ENCODE measurements at regions not wholly inside any gene's neighbourhood (a gene's known extent, or its start where the extent isn't known, plus 50 kb on each side); places are given as distances from the start of the nearest gene placed in this dataset.

GRCh38 chr4:44983083-44983482, 256.7 kb upstream of the GNPDA2 start (continued):
- TF ChIP-seq CEBPB (IDR thresholded peaks at IDR 0.05; ENCODE audit: borderline replicate concordance in 1 of 2, low read depth in 2 of 2, low read length in 2 of 2) (no peak), PRDM15 (CRISPR knock-in tag; IDR thresholded peaks at IDR 0.05) (no peak), KDM1A (IDR thresholded peaks at IDR 0.05; ENCODE audit: borderline replicate concordance) (no peak)

DNA sequence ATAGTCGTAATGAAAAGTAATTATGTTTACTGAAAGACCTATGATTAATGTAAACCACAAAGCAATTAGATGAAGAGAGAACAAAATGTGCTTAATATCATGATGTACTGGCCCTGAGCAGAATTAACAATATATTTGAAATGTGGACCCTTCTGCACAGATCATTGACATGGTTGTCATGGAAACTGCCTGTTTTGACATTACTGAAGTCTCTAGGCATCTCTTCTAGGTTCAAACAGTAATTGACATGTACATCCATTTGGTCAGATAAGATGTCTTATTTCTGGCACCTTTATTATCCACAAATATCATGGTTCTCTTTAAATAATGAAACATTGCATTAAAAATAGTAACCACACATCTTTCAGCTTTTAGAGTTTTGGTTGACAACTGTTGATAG, 251.7 kb upstream of the GNPDA2 start:
- Histone ChIP-seq H3K36me3 (ENCODE audit: control insufficient read depth in 2 of 2, insufficient read depth in 2 of 2, low read length in 1 of 2) (no peaks in the 10 kb centered on the region), H3K79me2 (ENCODE audit: control insufficient read depth, insufficient read depth, low read length) (no peaks in the 10 kb centered on the region), H3K9me3 (replicated peaks; ENCODE audit: control insufficient read depth, insufficient read depth, low read length) (no peaks in the 10 kb centered on the region), H3K4me1 (ENCODE audit: control insufficient read depth, insufficient read depth, low read length) (no peaks in the 10 kb centered on the region), H2AFZ (ENCODE audit: control insufficient read depth, low read depth, low read length) (no peak overlapping the region), H3K4me2 (ENCODE audit: control insufficient read depth, insufficient read depth) (no peak overlapping the region), H3K9ac (ENCODE audit: control insufficient read depth, insufficient read depth, low read length) (no peak overlapping the region), H3K27me3 (replicated peaks in 1 of 2; ENCODE audit: control insufficient read depth in 2 of 2, insufficient read depth in 2 of 2, low read length in 1 of 2) (no peaks in the 10 kb centered on the region), H4K20me1 (ENCODE audit: control insufficient read depth, insufficient read depth) (no peaks in the 10 kb centered on the region), H3K4me3 (no peak overlapping the region), H3K27ac (ENCODE audit: control insufficient read depth, insufficient read depth) (no peak overlapping the region)
- DNase-seq (ENCODE audit: low read depth, low spot score) = no peak
- ChIA-PET POLR2A (no interaction called here), CTCF (interaction anchor here (0.6 kb wide), 1 partner anchor 1281 kb away, joined by 3 read pairs; no protein-coding TSS in a partner anchor), SMC1A (ENCODE audit: uncharacterized antibody, unreplicated experiment) (no interaction called here), RAD21 (ENCODE audit: unreplicated experiment) (no interaction called here)
- intact Hi-C loops (cut with micrococcal nuclease; ENCODE audit: unreplicated experiment) (no loop called here), in situ Hi-C loops (cut with MboI) (no loop called here)
- FAIRE-seq = no peak
- BruUV-seq (replicated peaks) = no TSS peak
- no peak for ATAC-seq
- WGBS (ENCODE audit: insufficient coverage, insufficient replicate concordance, low lambda C conversion rate, missing lambda C conversion rate) = 16% methylated on average over 1 of the region's 1 CpG
- TF ChIP-seq, protein P1, sequence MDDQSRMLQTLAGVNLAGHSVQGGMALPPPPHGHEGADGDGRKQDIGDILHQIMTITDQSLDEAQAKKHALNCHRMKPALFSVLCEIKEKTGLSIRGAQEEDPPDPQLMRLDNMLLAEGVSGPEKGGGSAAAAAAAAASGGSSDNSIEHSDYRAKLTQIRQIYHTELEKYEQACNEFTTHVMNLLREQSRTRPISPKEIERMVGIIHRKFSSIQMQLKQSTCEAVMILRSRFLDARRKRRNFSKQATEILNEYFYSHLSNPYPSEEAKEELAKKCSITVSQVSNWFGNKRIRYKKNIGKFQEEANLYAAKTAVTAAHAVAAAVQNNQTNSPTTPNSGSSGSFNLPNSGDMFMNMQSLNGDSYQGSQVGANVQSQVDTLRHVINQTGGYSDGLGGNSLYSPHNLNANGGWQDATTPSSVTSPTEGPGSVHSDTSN (IDR thresholded peaks at IDR 0.05; ENCODE audit: insufficient replicate concordance, low read depth, low read length) = no peak
- TF ChIP-seq E4F1 (IDR thresholded peaks at IDR 0.05; ENCODE audit: borderline replicate concordance, partially characterized antibody) (no peak), ATF2 (IDR thresholded peaks at IDR 0.05; ENCODE audit: low read length) (no peak), USF2 (IDR thresholded peaks at IDR 0.05; ENCODE audit: borderline replicate concordance, low read depth, low read length) (no peak), SIX5 (IDR thresholded peaks at IDR 0.05; ENCODE audit: low read depth, low read length, severe bottlenecking) (no peak), SP1 (IDR thresholded peaks at IDR 0.05; ENCODE audit: low read depth, low read length) (no peak)
- TF ChIP-seq, protein P2, sequence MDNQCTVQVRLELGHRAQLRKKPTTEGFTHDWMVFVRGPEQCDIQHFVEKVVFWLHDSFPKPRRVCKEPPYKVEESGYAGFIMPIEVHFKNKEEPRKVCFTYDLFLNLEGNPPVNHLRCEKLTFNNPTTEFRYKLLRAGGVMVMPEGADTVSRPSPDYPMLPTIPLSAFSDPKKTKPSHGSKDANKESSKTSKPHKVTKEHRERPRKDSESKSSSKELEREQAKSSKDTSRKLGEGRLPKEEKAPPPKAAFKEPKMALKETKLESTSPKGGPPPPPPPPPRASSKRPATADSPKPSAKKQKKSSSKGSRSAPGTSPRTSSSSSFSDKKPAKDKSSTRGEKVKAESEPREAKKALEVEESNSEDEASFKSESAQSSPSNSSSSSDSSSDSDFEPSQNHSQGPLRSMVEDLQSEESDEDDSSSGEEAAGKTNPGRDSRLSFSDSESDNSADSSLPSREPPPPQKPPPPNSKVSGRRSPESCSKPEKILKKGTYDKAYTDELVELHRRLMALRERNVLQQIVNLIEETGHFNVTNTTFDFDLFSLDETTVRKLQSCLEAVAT (IDR thresholded peaks at IDR 0.05) = no peak

Data from GM12878 (cell line).